Hematopoietic multipotent progenitor cell (in vitro differentiated cells): ENCODE measurements at regions not wholly inside any gene's neighbourhood (a gene's known extent, or its start where the extent isn't known, plus 50 kb on each side); places are given as distances from the start of the nearest gene placed in this dataset.
A peak's percentile ranks its signal among the peaks of the same experiment; 100 is the strongest.

Experiments used
- DNase-seq, 3 donors: peaks; one replicate each; pipeline ENCODE4 v3.0.0-alpha.2; 2011 to 2015; ENCODE audit warnings: low read depth in 2 of 3, low spot score in 2 of 3

- peak in 2 of 3 donors; percentile 3 to 47 for DNase-seq
Measured at GRCh38 chr13:58587183-58587582, 955.6 kb downstream of the PCDH17 start.

DNA sequence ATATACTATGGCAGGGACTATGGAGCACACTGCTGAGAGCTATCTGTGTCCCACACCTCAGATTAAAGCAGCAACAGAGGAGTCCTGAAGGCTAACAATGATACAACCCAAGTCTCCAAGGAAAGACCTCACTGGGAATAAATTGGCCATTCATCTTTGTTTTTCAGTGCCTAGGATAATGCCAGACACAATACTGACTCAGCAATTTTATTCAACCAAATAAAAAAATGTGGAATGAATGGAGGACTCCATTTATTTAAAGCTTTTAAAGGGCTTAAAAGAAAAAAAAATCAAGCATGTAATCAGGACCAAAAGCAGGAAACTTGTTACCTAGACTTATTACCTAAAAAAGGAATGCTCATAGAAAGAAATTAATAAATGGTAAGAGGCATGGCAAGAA is 960.5 kb downstream of the PCDH17 start:
- DNase-seq = no peak

DNA sequence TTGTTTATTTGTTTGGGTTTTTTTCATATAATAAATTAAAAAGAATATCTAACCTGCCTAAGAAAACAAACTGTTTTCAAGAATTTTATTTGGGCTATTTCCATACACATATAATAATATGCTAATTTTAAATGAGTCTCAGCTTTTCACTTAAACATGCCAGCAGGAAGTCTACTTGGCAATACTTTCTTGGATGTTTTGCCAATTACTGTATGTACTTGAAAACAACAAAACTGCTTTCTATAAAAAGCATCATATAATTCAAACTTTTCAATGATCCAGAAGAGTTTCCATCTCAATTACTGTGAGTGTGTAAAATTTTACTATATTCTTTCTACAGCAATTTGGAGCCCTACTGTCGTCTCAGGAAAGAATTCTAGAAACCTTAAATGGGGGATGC is 961.2 kb downstream of the PCDH17 start:
- no peak for DNase-seq

- DNase-seq = no peak
Measured at GRCh38 chr13:58594747-58595600, 963.4 kb downstream of the PCDH17 start.

- no peak for DNase-seq
Measured at GRCh38 chr13:58597552-58597951, 966.0 kb downstream of the PCDH17 start.

GRCh38 chr13:58598241-58598640 is 966.7 kb downstream of the PCDH17 start:
- no peak for DNase-seq

GRCh38 chr13:58611117-58611516 is 979.6 kb downstream of the PCDH17 start:
- DNase-seq = no peak

DNA sequence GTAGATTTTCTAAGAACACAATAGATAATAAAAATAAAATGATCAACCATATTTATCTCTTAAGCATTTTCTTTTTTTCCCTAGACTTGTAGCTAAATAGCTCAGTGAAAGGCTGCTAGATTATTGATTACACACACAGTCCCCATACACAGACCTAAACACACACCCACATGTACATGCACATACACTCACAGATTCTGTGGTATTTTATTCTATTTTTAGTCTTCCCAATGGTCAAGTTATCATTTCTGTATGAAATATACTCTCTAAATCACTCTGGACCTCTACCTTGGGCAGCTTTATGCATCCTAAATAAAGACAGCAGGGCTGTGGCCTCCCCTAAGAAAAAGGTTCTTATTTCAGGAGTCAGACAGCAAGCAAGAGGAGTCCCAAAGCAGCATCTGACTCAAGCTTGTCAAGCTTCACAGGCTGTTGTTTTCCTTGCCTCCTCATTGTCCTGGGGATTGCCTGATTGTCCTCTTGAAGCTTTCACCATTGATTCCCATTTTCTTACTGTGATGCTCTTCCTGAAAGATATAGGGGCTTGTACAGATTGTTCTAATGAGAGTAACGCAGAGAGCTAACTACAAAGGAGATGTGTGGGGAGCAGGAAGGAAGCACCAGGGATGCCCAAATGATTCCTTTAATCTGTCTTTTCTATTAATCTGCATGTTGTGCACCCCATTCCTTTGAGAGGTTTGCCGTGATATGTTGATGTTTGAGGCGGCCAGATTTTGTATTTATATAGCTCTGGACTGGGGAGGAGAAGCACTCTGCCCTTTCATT is 986.5 kb downstream of the PCDH17 start:
- no peak for DNase-seq

- DNase-seq = no peak
Measured at GRCh38 chr13:58619396-58620113, 988.0 kb downstream of the PCDH17 start.

DNA sequence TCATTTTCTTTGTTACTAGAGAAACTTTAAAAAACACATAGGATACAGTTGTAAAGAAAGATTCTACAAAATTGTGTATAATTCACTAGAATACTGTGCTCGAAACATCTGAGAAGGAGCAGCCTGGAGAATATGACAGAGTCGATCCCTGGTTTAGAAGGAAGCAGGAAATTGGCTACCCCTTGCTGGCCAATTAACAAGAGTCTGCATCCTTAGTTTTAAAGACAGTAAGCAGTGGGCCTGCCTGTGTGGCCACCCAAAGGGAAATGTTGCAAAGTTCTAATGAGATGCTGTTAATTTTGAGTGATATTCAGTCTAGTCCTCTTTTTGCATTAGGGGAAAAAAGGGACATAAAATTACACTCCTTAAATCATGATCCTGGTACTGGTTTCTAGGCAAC is 988.6 kb downstream of the PCDH17 start:
- DNase-seq = no peak

DNA sequence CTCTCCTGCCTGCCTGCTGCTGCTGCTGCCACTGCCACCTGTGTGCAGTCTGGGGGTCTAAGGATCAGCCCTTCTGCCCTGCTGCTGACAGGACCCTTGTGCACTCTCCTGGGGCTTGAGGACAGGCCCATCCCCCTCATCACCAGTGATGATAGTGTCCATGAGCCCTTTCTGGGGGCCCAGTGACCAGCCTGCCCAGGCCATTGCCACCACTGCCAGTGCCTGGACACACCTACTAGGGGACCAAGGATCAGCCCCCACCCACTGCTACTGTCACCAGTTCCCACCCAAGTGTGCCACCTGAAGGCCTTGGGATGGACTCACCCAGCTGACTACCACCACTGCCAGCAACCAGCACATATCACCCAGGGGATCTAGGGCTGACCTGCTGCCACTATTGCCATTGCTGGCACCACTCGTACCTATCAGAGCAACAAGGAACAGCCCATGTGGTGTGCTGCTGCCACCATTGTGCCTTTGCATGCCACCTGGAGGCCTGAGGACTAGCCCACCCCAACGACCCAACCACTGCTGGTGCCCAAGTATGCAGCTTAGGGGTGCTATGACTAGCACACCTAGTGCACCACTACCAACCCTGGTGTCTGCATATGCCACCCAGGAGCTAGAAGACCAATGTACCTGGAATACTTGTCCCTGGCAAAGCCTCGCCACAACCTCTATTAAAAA is 994.3 kb downstream of the PCDH17 start:
- DNase-seq = no peak

GRCh38 chr13:58630794-58631193 is 999.2 kb downstream of the PCDH17 start:
- no peak for DNase-seq

GRCh38 chr13:58633226-58633625 is 1001.7 kb downstream of the PCDH17 start:
- no peak for DNase-seq

GRCh38 chr13:58655086-58655485 is 1023.5 kb downstream of the PCDH17 start:
- DNase-seq = peak in 1 of 3 donors; percentile 15

DNA sequence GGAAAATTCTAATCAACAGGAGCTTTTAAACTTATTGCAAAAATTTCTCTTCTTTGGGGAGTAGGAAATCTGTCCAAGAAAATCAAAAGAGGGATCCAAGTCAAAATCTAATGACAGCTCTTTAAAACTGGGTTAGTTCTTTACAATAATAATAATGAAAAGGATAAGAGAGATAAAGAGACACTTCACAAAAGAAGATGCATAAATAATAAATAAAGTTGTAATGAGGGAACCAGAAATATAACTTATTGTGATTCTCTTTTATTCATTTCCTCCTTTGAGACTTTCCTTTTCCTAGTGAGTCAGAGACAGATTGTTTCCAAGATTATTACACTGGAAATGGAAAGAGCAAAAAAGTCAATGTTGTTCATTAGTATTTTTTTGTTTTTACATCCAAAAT is 1029.3 kb downstream of the PCDH17 start:
- no peak for DNase-seq

DNA sequence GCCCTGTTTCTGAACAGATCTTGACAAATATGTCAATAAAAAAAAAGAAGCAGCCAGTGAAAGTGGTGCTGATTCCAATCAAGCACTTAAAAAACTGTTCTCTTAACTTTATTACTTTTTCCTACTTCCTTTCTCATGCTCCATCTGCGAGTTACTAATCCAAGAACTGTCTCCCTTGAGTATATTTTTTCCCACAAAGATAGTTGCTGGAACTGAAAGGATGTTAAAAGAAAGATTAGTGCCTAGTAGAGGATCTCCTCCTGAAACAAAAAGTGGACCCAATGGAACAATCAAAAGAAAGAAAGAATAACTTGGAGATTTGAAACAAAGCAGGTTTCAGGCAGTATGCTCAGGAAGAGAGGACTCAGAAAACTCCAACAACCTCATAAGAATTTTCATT is 1034.8 kb downstream of the PCDH17 start:
- no peak for DNase-seq

DNA sequence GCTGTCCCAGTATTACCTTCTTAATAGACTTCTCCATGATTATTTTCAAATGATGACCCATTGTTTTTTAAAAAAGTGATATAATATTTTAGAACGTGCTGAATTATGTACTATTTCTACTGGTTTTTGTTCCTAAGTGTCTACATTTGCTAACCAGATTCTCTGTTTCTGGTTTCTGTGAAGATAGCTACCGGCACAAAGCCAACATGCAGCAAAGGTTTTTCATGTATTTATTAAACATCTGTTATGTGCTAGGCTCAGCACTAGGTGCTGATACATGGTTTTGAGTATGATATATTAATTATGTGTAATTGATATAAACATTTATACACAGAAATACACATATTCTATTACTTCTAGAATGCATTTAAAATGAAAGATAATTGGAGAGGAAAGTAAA is 1035.6 kb downstream of the PCDH17 start:
- no peak for DNase-seq

DNA sequence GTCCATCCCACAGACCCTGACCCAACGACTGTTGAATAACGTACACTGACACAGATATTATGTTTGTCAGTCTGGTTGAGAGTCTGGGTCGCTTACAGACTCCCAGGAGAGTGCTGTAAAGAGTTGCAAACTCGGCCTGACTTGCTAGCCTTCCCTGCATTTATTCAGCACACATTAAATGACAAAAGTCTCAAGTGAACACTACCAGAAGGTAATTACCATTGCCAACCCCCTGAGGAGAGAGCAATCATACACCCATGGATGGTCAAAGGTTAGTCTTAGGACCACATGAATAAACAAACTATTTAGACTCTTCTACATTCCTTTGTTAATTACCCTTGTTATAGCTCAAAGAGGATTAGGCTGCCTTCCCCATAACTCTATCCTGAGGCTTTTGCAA is 1048.6 kb downstream of the PCDH17 start:
- no peak for DNase-seq

DNA sequence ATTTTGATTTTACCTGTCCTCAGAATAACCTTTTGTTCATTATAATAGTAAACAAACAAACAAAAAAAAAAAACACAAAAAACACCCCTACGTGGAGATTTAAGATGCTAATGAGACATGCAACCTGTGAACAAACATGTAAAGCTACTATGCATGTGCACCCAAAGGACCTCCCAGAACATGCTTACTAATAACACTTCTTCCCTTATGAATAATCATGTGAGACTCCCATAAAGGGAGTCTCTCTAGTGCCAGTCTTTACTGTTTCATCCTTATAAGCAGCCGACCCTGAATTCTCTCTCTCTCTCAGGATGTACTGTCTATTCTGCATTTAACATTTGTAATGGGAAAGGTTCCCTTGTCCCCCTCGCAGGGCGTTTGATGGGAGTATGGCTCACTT is 1051.1 kb downstream of the PCDH17 start:
- no peak for DNase-seq

- no peak for DNase-seq
Measured at GRCh38 chr13:58687148-58687547, 1055.6 kb downstream of the PCDH17 start.

- no peak for DNase-seq
Measured at GRCh38 chr13:58698531-58698930, 1067.0 kb downstream of the PCDH17 start.
